H1 (cell line): ENCODE measurements at regions not wholly inside any gene's neighbourhood (a gene's known extent, or its start where the extent isn't known, plus 50 kb on each side); places are given as distances from the start of the nearest gene placed in this dataset.

Source experiments
- CEBPB ChIP-seq: IDR thresholded peaks from 2 replicates; pipeline ENCODE4 v1.6.1; 2012; ENCODE audit warnings: low read depth, low read length
- CTCF ChIP-seq, 3 experiments: IDR thresholded peaks; 1 replicate in 2 of 3; 2 replicates in 1 of 3; pipeline versions ENCODE4 v1.5.1 to v1.6.1; 2011; ENCODE audit warnings: low read length in 3 of 3, mild to moderate bottlenecking in 3 of 3, inconsistent platforms in 2 of 3, low read depth in 1 of 3, moderate library complexity in 1 of 3; ENCODE audit not compliant: insufficient read depth in 1 of 3; ENCODE audit errors: control extremely low read depth in 1 of 3
- EGR1 ChIP-seq: IDR thresholded peaks from 2 replicates; pipeline ENCODE4 v1.6.1; 2011; ENCODE audit warnings: low read depth, low read length, borderline replicate concordance
- EZH2 ChIP-seq: fragments of 200-600 bp; sonication (generic); IDR thresholded peaks from 2 replicates; pipeline ENCODE4 v1.7.1; 2012; ENCODE audit warnings: low read depth, mild to moderate bottlenecking, moderate library complexity, low read length, inconsistent platforms; ENCODE audit not compliant: severe bottlenecking
- MAX ChIP-seq: IDR thresholded peaks from 2 replicates; pipeline ENCODE4 v1.6.1; 2012; ENCODE audit warnings: inconsistent platforms
- POLR2A ChIP-seq, 2 experiments: IDR thresholded peaks; 1 replicate in 1 of 2; 2 replicates in 1 of 2; pipeline ENCODE4 v1.6.1; 2011; ENCODE audit warnings: low read depth in 2 of 2, low read length in 2 of 2, mild to moderate bottlenecking in 2 of 2; ENCODE audit errors: control extremely low read depth in 1 of 2
- POLR2AphosphoS5 ChIP-seq: IDR thresholded peaks from 2 replicates; pipeline ENCODE4 v1.6.1; 2011; ENCODE audit warnings: low read depth, low read length
- RAD21 ChIP-seq, 2 experiments: IDR thresholded peaks in 1 of 2; conservative IDR thresholded peaks in 1 of 2; 2 replicates each; pipeline ENCODE4 v1.6.1; 2011; ENCODE audit warnings: low read depth in 2 of 2, low read length in 2 of 2, improper control_type of control experiment in 1 of 2, inconsistent platforms in 1 of 2, mild to moderate bottlenecking in 1 of 2, moderate library complexity in 1 of 2
- SP1 ChIP-seq: IDR thresholded peaks from 2 replicates; pipeline ENCODE4 v1.6.1; 2011; ENCODE audit warnings: low read depth, low read length
- ZNF274 ChIP-seq: IDR thresholded peaks from 2 replicates; pipeline ENCODE4 v1.7.0; 2012; ENCODE audit warnings: low read length, borderline replicate concordance; ENCODE audit errors: extremely low read depth

- TF ChIP-seq EGR1 = no peak
- no peak for TF ChIP-seq CTCF (IDR thresholded peaks at IDR 0.05; ENCODE audit: control extremely low read depth in 1 of 3, insufficient read depth in 1 of 3, low read depth in 1 of 3, low read length in 3 of 3)
- TF ChIP-seq POLR2A (IDR thresholded peaks at IDR 0.05; ENCODE audit: control extremely low read depth in 1 of 2, low read depth in 2 of 2, low read length in 2 of 2) = no peak
- TF ChIP-seq RAD21 (IDR thresholded peaks at IDR 0.05 in 1 of 2, conservative IDR thresholded peaks at IDR 0.05 in 1 of 2; ENCODE audit: low read depth in 2 of 2, low read length in 2 of 2) = no peak
- TF ChIP-seq ZNF274 = no peak
- no peak for TF ChIP-seq SP1
- no peak for TF ChIP-seq MAX
- TF ChIP-seq EZH2 = no peak
- no peak for TF ChIP-seq POLR2AphosphoS5
- no peak for TF ChIP-seq CEBPB
Observed at GRCh38 chrX:80917919-80918318, 108.2 kb upstream of the BRWD3 start.
